GM19438 (cell line): ENCODE measurements at regions not wholly inside any gene's neighbourhood (a gene's known extent, or its start where the extent isn't known, plus 50 kb on each side); places are given as distances from the start of the nearest gene placed in this dataset.

Experiments used
- ATAC-seq: cut with Tn5 transposase; IDR thresholded peaks from one replicate; pipeline ENCODE4 v1.9.1; 2021; ENCODE audit warnings: low read depth; ENCODE audit not compliant: unreplicated experiment

- ATAC-seq: no peak
Observed at GRCh38 chr11:127919206-127920000, 668.0 kb downstream of the ETS1 start.

- ATAC-seq: no peak
Observed at GRCh38 chr11:127902382-127902781, 685.0 kb downstream of the ETS1 start.

GRCh38 chr11:127898422-127899365, 688.7 kb downstream of the ETS1 start:
- no peak for ATAC-seq

- ATAC-seq: no peak
Observed at GRCh38 chr11:127895776-127896175, 691.6 kb downstream of the ETS1 start.

- ATAC-seq: no peak
Observed at GRCh38 chr11:127894316-127894715, 693.0 kb downstream of the ETS1 start.

GRCh38 chr11:127890030-127890615, 697.2 kb downstream of the ETS1 start:
- no peak for ATAC-seq

- no peak for ATAC-seq
Observed at GRCh38 chr11:127888386-127888785, 699.0 kb downstream of the ETS1 start.

- ATAC-seq: no peak
Observed at GRCh38 chr11:127875131-127875530, 712.2 kb downstream of the ETS1 start.

GRCh38 chr11:127873478-127873877, 713.9 kb downstream of the ETS1 start:
- no peak for ATAC-seq

GRCh38 chr11:127866109-127866508, 721.2 kb downstream of the ETS1 start:
- ATAC-seq: no peak

- no peak for ATAC-seq
Observed at GRCh38 chr11:127864861-127865260, 722.5 kb downstream of the ETS1 start.

- no peak for ATAC-seq
Observed at GRCh38 chr11:127862406-127862805, 725.0 kb downstream of the ETS1 start.

GRCh38 chr11:127859941-127860354, 727.4 kb downstream of the ETS1 start:
- no peak for ATAC-seq

GRCh38 chr11:127844876-127845275, 742.5 kb downstream of the ETS1 start:
- ATAC-seq: no peak

GRCh38 chr11:127843483-127844396, 743.6 kb downstream of the ETS1 start:
- ATAC-seq: peak; percentile 56

GRCh38 chr11:127825183-127825582, 762.2 kb downstream of the ETS1 start:
- ATAC-seq: no peak

- ATAC-seq: no peak
Observed at GRCh38 chr11:127818625-127819024, 768.7 kb downstream of the ETS1 start.

GRCh38 chr11:127816962-127817361, 770.4 kb downstream of the ETS1 start:
- no peak for ATAC-seq

- no peak for ATAC-seq
Observed at GRCh38 chr11:127815331-127815730, 772.0 kb downstream of the ETS1 start.

- ATAC-seq: no peak
Observed at GRCh38 chr11:127806501-127806900, 780.9 kb downstream of the ETS1 start.
